Transverse colon (tissue), 4 donors: ENCODE measurements at regions not wholly inside any gene's neighbourhood (a gene's known extent, or its start where the extent isn't known, plus 50 kb on each side); places are given as distances from the start of the nearest gene placed in this dataset.
A peak's percentile ranks its signal among the peaks of the same experiment; 100 is the strongest.

ENCODE experiments used
- DNase-seq: peaks from one replicate; pipeline ENCODE4 v3.0.0-alpha.2; 2019
- H3K27ac ChIP-seq, 4 donors: fragments of 200-600 bp; sonication (generic); 2 replicates each; pipeline ENCODE4 v1.5.1; 2016 to 2018; ENCODE audit warnings: inconsistent platforms in 4 of 4
- H3K27me3 ChIP-seq: fragments of 200-600 bp; sonication (generic); 2 replicates; pipeline ENCODE4 v1.5.1; 2017; ENCODE audit warnings: inconsistent platforms
- H3K36me3 ChIP-seq, 4 donors: fragments of 200-600 bp; sonication (generic); 2 replicates each; pipeline ENCODE4 v1.5.1; 2017 to 2019; ENCODE audit warnings: inconsistent platforms in 4 of 4
- H3K4me1 ChIP-seq, 4 donors: fragments of 200-600 bp; sonication (generic); 2 replicates each; pipeline ENCODE4 v1.5.1; 2017 to 2020; ENCODE audit warnings: inconsistent platforms in 4 of 4
- H3K4me3 ChIP-seq, 4 donors: fragments of 200-600 bp; sonication (generic); 1 replicate in 1 of 4; 2 replicates in 3 of 4; pipeline versions ENCODE4 v1.5.1 to v1.6.1; 2017 to 2019; ENCODE audit warnings: inconsistent platforms in 4 of 4
- H3K9me3 ChIP-seq, 2 donors: fragments of 200-600 bp; sonication (generic); 2 replicates each; pipeline ENCODE4 v1.5.1; 2017 to 2019; ENCODE audit warnings: inconsistent platforms in 2 of 2
- CTCF ChIP-seq, 5 experiments: fragments of 200-600 bp in 3 of 5; fragments of 450-650 bp in 2 of 5; sonication (generic) in 3 of 5; IDR thresholded peaks; 1 replicate in 2 of 5; 2 replicates in 3 of 5; pipeline ENCODE4 v1.5.1; 2016 to 2017; ENCODE audit warnings: antibody characterized with exemption in 5 of 5, inconsistent platforms in 3 of 5, mild to moderate bottlenecking in 2 of 5, moderate library complexity in 1 of 5
- EP300 ChIP-seq: sonication (generic); formaldehyde crosslinking; IDR thresholded peaks from one replicate; pipeline ENCODE4 v1.6.1; 2017; ENCODE audit warnings: antibody characterized with exemption, low read depth
- POLR2A ChIP-seq: fragments of 450-650 bp; IDR thresholded peaks from one replicate; pipeline ENCODE4 v1.6.1; 2016; ENCODE audit warnings: antibody characterized with exemption, mild to moderate bottlenecking, moderate library complexity
- POLR2AphosphoS5 ChIP-seq, 3 donors: sonication (generic); formaldehyde crosslinking; IDR thresholded peaks; one replicate each; pipeline ENCODE4 v1.6.1; 2016; ENCODE audit warnings: antibody characterized with exemption in 3 of 3
- WGBS, 2 donors: methylation state at CpG; one replicate each; pipeline ENCODE4 v1.1.5; 2018; ENCODE audit warnings: low coverage in 1 of 2; 5-methylcytosine and 5-hydroxymethylcytosine counted together
- in situ Hi-C, 4 donors: fragments of 200-750 bp; cut with MboI; loops; one replicate each; pipeline versions ENCODE4 v1.15.0 to v1.15.1; 2017; ENCODE audit warnings: low sequenced_read_pairs in 3 of 4, low pct_ligation_motif_present in 1 of 4, low pct_unique_long_range_greater_than_20kb in 1 of 4
- intact Hi-C: fragments of 100-400 bp; cut with DNase I; formaldehyde crosslinking; loops from one replicate; pipeline ENCODE4 v1.15.1; 2023; ENCODE audit warnings: low total_unique reads

GRCh38 chr4:36394352-36394903 is 113.0 kb downstream of the DTHD1 start:
- 51 to 64% methylated on average over 3 to 5 of the region's 5 CpGs for WGBS, 2 donors
- intact Hi-C loops (no loop called here), in situ Hi-C loops (no loop called here)
- TF ChIP-seq POLR2AphosphoS5 (IDR thresholded peaks at IDR 0.05): no peak
- no peak for TF ChIP-seq CTCF (IDR thresholded peaks at IDR 0.05)
- no peak for TF ChIP-seq EP300
- no peak for TF ChIP-seq POLR2A
- H3K27me3 ChIP-seq: no peaks in the 10 kb centered on the region
- H3K36me3 ChIP-seq: no peaks in the 10 kb centered on the region
- no peak for DNase-seq
- no peaks in the 10 kb centered on the region for H3K4me1 ChIP-seq
- H3K9me3 ChIP-seq: no peaks in the 10 kb centered on the region
- no peak overlapping the region for H3K4me3 ChIP-seq
- no peak overlapping the region for H3K27ac ChIP-seq

GRCh38 chr4:36399762-36400353 is 118.4 kb downstream of the DTHD1 start:
- 17 to 29% methylated on average over 2 of the region's 2 CpGs for WGBS, 2 donors
- no peaks in the 10 kb centered on the region for H3K4me1 ChIP-seq
- no peaks in the 10 kb centered on the region for H3K27me3 ChIP-seq
- peak; percentile 11 for DNase-seq
- H3K9me3 ChIP-seq: no peaks in the 10 kb centered on the region
- H3K27ac ChIP-seq: no peak overlapping the region
- in situ Hi-C loops: no loop called here
- no peaks in the 10 kb centered on the region for H3K36me3 ChIP-seq
- H3K4me3 ChIP-seq: no peak overlapping the region
- intact Hi-C loops: no loop called here
- TF ChIP-seq POLR2AphosphoS5 (IDR thresholded peaks at IDR 0.05) (no peak), CTCF (IDR thresholded peaks at IDR 0.05) (peak; percentile 48 to 60 (median 51)), POLR2A (no peak), EP300 (no peak)

GRCh38 chr4:36402008-36402758 is 120.8 kb downstream of the DTHD1 start:
- no peak for DNase-seq

More at GRCh38 chr4:36402008-36402758, 120.8 kb downstream of the DTHD1 start:
- H3K9me3 ChIP-seq: no peaks in the 10 kb centered on the region
- in situ Hi-C loops: no loop called here
- intact Hi-C loops: no loop called here
- TF ChIP-seq POLR2A: no peak
- no peak for TF ChIP-seq POLR2AphosphoS5 (IDR thresholded peaks at IDR 0.05)
- TF ChIP-seq EP300: no peak
- no peak for TF ChIP-seq CTCF (IDR thresholded peaks at IDR 0.05)
- WGBS, 2 donors: 79% methylated on average over 9 of the region's 9 CpGs; no CpG with 5 or more reads in 1 of the 2 donors
- H3K36me3 ChIP-seq: no peaks in the 10 kb centered on the region
- H3K27me3 ChIP-seq: no peaks in the 10 kb centered on the region
- H3K4me3 ChIP-seq: no peak overlapping the region
- no peaks in the 10 kb centered on the region for H3K4me1 ChIP-seq
- no peak overlapping the region for H3K27ac ChIP-seq
